Lung (tissue), 11 donors: ENCODE measurements at regions not wholly inside any gene's neighbourhood (a gene's known extent, or its start where the extent isn't known, plus 50 kb on each side); places are given as distances from the start of the nearest gene placed in this dataset.

Experiments used
- ATAC-seq: fragments of 200-7000 bp; cut with Tn5 transposase; one replicate; pipeline ENCODE4 v1.9.1; 2020; ENCODE audit warnings: moderate number of reproducible peaks; ENCODE audit not compliant: insufficient read depth, low FRiP score
- DNase-seq, 3 donors: peaks; one replicate each; pipeline ENCODE4 v3.0.0-alpha.2; 2013 to 2017
- H3K27ac ChIP-seq, 2 donors: one replicate each; pipeline ENCODE4 v1.5.1; 2013; ENCODE audit warnings: mild to moderate bottlenecking in 2 of 2, moderate library complexity in 2 of 2, control low read depth in 1 of 2, inconsistent platforms in 1 of 2, low read depth in 1 of 2, low read length in 1 of 2
- H3K27me3 ChIP-seq, 3 donors: one replicate each; pipeline ENCODE4 v1.5.1; 2013; ENCODE audit warnings: low read length in 2 of 3; ENCODE audit not compliant: control insufficient read depth in 3 of 3, insufficient read depth in 3 of 3
- H3K36me3 ChIP-seq, 4 donors: one replicate each; pipeline ENCODE4 v1.5.1; 2013; ENCODE audit warnings: low read length in 4 of 4, mild to moderate bottlenecking in 1 of 4, moderate library complexity in 1 of 4; ENCODE audit not compliant: control insufficient read depth in 4 of 4, insufficient read depth in 4 of 4
- H3K4me1 ChIP-seq, 5 donors: one replicate each; pipeline ENCODE4 v1.5.1; 2013; ENCODE audit warnings: low read length in 5 of 5, mild to moderate bottlenecking in 2 of 5, moderate library complexity in 1 of 5; ENCODE audit not compliant: control insufficient read depth in 5 of 5, insufficient read depth in 5 of 5
- H3K4me3 ChIP-seq: one replicate; pipeline ENCODE4 v1.5.1; 2013; ENCODE audit warnings: mild to moderate bottlenecking, control low read depth, moderate library complexity
- H3K9ac ChIP-seq, 2 donors: one replicate each; pipeline ENCODE4 v1.5.1; 2013; ENCODE audit warnings: low read length in 2 of 2, control low read depth in 1 of 2; ENCODE audit not compliant: insufficient read depth in 1 of 2
- H3K9me3 ChIP-seq, 4 donors: one replicate each; pipeline ENCODE4 v1.5.1; 2013; ENCODE audit warnings: low read length in 3 of 4, mild to moderate bottlenecking in 1 of 4, moderate library complexity in 1 of 4; ENCODE audit not compliant: control insufficient read depth in 4 of 4, insufficient read depth in 3 of 4
- WGBS, 2 donors: extraction: QIAGEN DNeasy Blood & Tissue Kit; methylation state at CpG; one replicate each; pipeline ENCODE4 v1.1.7; 2013; 5-methylcytosine and 5-hydroxymethylcytosine counted together
- TF ChIP-seq, protein P1 (sequence below): IDR thresholded peaks from 2 replicates; pipeline ENCODE4 v1.5.1; 2012; ENCODE audit warnings: mild to moderate bottlenecking; ENCODE audit errors: control extremely low read depth, extremely low read depth
- donor health status: control.
- donor health status: control.
- donor health status: Bipolar disorder and iron deficiency.
- donor health status: healthy.
- donor health status: DM: yes; HTN: yes; CAD: no.

DNA sequence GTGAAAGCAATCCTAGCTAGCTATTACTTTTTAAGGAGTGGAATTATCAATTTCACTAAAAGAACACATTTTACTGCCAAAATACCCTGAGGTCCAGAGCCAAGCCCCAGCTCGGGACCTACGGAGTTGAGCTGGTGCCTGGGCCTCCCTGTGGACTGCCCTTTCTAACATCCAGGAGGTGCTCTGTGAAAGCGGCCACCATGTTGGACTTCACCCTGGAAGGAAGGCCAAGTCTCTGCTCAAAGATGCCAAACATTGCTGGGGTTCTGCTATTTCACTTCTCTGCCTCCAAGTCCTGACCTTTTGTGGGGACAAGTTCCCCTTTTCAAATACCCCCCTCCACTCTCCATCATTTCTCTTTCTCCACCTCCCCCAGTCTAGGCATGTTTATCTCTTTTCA is 498.7 kb upstream of the RAB6C start:
- H3K27me3 ChIP-seq = peaks cover 0 to 2% (median 0%) of the 10 kb centered on the region in 3 donors
- H3K4me3 ChIP-seq = no peak overlapping the region
- 73 to 90% methylated on average over 3 of the region's 3 CpGs for WGBS, 2 donors
- no peaks in the 10 kb centered on the region for H3K4me1 ChIP-seq
- H3K27ac ChIP-seq = no peak overlapping the region
- no peaks in the 10 kb centered on the region for H3K36me3 ChIP-seq
- no peak for ATAC-seq
- H3K9ac ChIP-seq = no peak overlapping the region
- DNase-seq = no peak
- TF ChIP-seq, protein P1, sequence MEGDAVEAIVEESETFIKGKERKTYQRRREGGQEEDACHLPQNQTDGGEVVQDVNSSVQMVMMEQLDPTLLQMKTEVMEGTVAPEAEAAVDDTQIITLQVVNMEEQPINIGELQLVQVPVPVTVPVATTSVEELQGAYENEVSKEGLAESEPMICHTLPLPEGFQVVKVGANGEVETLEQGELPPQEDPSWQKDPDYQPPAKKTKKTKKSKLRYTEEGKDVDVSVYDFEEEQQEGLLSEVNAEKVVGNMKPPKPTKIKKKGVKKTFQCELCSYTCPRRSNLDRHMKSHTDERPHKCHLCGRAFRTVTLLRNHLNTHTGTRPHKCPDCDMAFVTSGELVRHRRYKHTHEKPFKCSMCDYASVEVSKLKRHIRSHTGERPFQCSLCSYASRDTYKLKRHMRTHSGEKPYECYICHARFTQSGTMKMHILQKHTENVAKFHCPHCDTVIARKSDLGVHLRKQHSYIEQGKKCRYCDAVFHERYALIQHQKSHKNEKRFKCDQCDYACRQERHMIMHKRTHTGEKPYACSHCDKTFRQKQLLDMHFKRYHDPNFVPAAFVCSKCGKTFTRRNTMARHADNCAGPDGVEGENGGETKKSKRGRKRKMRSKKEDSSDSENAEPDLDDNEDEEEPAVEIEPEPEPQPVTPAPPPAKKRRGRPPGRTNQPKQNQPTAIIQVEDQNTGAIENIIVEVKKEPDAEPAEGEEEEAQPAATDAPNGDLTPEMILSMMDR = no peak
- H3K9me3 ChIP-seq = peaks cover 0 to 2% (median 0%) of the 10 kb centered on the region in 4 donors

DNA sequence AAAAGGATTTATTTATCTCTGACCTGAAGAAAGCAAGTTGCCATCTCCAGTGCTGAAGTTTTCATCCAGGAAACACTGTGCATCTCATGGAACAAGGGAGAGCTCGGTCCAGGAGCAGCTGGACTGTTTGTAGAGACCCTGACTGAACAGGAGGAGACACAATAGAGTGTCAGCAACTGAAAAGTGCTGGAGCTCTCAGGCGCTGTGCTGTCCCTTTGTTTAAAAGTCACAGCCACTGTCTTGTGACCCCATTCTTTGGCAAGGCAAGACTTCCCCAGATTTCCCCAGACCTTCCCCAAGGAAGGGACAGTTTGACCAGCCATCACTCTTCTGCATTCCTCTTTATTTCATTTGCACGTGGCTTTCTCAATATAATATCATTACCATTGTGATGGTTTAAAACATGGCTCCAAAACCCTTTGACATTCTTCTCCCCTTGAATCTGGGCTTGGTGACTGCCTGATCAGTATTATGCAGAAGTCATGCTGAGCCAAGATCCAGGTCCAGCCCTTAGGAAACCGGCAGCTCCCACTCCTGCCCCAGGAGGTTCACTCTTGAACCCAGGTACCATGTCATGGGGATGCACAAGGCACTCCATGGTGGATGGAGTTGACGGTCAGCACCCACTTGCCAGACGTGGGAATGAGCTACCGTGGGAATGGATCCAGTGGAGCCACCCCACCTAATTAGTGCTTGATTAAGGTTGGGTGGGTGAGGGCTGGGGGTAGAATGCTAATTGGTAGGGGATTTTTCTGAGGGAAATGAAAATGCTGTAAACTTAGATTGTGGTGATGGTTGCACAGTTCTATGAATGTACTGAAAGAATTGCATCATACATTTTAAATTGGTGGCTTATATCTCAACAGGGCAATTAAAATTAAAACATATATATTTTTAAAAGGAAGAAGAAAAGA is 497.9 kb upstream of the RAB6C start:
- no peak overlapping the region for H3K4me3 ChIP-seq
- H3K36me3 ChIP-seq = no peaks in the 10 kb centered on the region
- peaks cover 0 to 2% (median 0%) of the 10 kb centered on the region in 3 donors for H3K27me3 ChIP-seq
- peaks cover 0 to 4% (median 0%) of the 10 kb centered on the region in 4 donors for H3K9me3 ChIP-seq
- 78 to 79% methylated on average over 7 of the region's 7 CpGs for WGBS, 2 donors
- no peak overlapping the region for H3K9ac ChIP-seq
- no peaks in the 10 kb centered on the region for H3K4me1 ChIP-seq
- no peak overlapping the region for H3K27ac ChIP-seq
- TF ChIP-seq, protein P1 = no peak
- DNase-seq (no peak), ATAC-seq (no peak)

DNA sequence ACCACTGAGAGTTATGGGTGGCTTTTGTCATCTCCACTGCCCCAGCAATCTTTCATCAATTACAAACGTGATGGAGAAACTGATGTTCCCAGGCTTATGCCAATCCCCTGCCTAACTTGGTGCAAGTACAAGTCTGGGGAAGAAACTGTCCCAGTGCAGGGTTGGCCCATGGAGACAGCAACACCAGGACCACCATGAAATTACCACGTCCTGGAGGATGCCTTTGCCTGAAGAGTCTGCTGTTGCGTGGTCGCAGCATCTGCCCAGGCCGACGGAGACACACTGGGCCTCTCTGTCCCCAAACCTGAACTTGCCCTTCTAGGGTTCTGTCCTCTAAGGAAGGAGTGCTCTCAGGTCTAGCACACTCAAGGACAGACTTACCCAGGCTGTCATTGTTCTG is 496.8 kb upstream of the RAB6C start:
- H3K36me3 ChIP-seq = no peaks in the 10 kb centered on the region
- DNase-seq (no peak), ATAC-seq (no peak)
- H3K4me3 ChIP-seq = no peak overlapping the region
- no peak overlapping the region for H3K27ac ChIP-seq
- H3K9ac ChIP-seq = no peak overlapping the region
- TF ChIP-seq, protein P1 = no peak
- WGBS, 2 donors = 88 to 95% methylated on average over 6 of the region's 6 CpGs
- H3K9me3 ChIP-seq = peaks cover 0 to 4% (median 0%) of the 10 kb centered on the region in 4 donors
- H3K27me3 ChIP-seq = peaks cover 0 to 2% (median 0%) of the 10 kb centered on the region in 3 donors
- H3K4me1 ChIP-seq = no peaks in the 10 kb centered on the region
